Fibroblast of skin of abdomen (primary cell): ENCODE measurements at regions not wholly inside any gene's neighbourhood (a gene's known extent, or its start where the extent isn't known, plus 50 kb on each side); places are given as distances from the start of the nearest gene placed in this dataset.

ENCODE experiments used
- DNase-seq: peaks from one replicate; pipeline ENCODE4 v3.0.0-alpha.2; 2013

GRCh38 chr1:168455764-168456163, 88.0 kb downstream of the XCL2 start:
- peak; percentile 53 for DNase-seq

- peak; percentile 93 for DNase-seq
Observed at GRCh38 chr1:168454211-168454815, 89.5 kb downstream of the XCL2 start.

DNA sequence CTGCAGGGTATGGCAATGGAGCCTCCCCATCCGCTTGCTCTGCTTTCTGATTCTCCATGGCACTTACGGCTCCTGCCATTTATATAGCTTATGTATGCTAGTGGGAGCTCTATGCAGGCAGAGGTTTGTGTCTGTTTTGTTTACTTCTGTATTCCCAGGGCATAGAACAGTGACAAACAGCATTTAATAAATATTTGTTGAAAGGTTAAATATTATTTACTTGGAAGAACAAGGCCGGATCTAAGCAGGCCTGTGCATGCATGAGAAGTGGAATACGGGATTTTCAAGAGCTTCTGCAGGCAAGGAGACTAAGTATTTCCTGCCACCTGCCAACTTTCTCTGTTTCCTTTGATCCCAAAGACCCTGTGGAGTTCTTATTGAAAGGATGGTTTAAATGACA, 90.7 kb downstream of the XCL2 start:
- no peak for DNase-seq

GRCh38 chr1:168452329-168452728, 91.5 kb downstream of the XCL2 start:
- no peak for DNase-seq

- DNase-seq: no peak
Observed at GRCh38 chr1:168447871-168448270, 95.9 kb downstream of the XCL2 start.

- DNase-seq: no peak
Observed at GRCh38 chr1:168446081-168446480, 97.7 kb downstream of the XCL2 start.

DNA sequence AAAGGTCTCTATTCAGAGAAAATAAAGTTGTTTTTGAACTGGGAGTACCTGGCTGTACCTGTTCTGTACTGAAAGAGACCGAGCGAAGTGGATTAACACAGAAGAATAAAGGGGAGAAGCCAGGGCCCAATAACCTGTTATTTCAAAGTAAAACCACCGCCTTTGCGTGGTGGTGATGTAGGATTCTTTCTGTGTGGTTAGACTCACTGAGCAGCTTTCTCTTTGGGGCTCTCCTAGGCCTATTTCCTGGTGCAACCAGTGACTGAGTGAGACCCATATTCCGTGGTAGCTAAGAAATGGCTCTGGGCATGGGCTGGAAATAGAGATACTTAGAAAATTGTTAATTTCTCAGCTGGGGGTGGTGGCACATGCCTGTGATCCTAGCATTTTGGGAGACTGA, 99.9 kb downstream of the XCL2 start:
- DNase-seq: no peak

- DNase-seq: no peak
Observed at GRCh38 chr1:168443356-168443755, 100.4 kb downstream of the XCL2 start.

GRCh38 chr1:168442931-168443330, 100.9 kb downstream of the XCL2 start:
- no peak for DNase-seq

- DNase-seq: no peak
Observed at GRCh38 chr1:168441745-168442144, 102.1 kb downstream of the XCL2 start.

- peak; percentile 89 for DNase-seq
Observed at GRCh38 chr1:168439456-168440375, 104.1 kb downstream of the XCL2 start.

GRCh38 chr1:168438626-168439025, 105.2 kb downstream of the XCL2 start:
- no peak for DNase-seq

- DNase-seq: no peak
Observed at GRCh38 chr1:168437821-168438220, 106.0 kb downstream of the XCL2 start.

DNA sequence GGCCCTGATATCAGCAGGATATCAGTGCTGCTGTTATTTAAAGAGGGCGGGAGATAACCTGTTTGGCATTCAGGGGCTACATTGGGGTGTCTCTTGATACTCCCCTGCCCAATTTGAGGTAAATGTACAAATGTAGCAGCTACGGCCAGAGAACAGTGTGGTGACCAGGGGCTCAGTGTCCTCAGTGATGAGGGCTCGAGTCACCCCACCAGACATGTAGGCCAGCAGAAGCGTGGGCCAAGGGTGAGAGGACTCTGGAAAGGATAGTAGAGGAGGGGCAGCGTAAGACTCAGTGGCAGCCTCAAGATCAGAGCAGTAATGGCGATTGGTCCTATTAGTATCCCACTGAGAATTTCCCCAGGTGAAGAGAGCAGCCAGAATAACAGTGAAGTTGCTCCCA, 108.4 kb downstream of the XCL2 start:
- DNase-seq: no peak

- DNase-seq: no peak
Observed at GRCh38 chr1:168433238-168433637, 110.6 kb downstream of the XCL2 start.

GRCh38 chr1:168431882-168432281, 111.9 kb downstream of the XCL2 start:
- DNase-seq: no peak

DNA sequence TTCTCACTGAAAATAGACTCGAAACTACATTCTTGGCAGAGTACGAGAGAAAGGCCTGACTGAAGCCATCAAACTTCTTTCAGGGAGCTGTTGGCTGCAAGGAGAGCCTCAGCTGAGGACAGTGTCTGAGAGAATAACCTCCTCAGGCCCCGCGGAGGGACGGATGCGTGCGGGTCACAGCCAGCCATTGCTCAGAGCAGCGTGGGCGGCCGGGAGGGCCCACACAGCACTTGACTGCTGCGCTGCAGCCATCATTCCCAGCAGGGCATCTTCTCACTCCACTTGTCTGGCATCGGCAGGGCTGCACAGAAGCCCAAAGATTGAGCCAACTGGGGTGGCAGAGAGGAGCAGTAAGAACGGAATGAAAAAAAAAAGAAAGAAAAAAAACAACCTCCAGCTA, 113.5 kb downstream of the XCL2 start:
- no peak for DNase-seq

DNA sequence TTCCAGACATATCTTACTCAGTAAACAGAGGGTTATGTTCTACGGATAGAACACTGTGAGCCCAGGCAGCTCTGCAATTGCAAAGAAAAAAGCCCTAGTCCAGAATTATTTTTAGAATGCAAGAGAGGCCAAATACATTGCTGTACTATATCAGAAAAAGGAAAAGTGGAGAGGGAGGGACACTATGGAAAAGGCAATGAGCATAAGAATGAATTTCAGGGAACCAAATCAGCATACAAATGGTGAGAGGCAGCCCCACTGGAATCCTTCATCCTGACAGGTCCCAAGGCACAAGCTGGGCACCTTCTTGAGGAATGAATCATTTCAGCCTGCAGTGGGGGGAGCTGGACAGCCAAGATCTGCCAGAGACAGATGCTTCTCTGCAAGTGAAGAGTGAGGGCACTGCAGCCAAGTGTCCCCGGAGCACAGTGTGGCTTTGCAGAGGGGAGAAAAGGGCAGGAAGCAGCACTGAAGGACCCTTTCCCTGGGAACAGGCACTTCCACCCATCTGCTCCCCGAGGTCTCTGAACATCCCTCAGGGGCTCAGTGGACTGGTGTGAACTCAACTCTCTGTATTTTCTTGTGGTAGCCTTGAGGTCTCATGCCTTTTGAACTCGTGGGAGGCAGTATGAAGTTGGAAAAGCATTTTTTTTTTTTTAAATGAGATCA, 115.6 kb downstream of the XCL2 start:
- peak; percentile 57 for DNase-seq

GRCh38 chr1:168427051-168427450, 116.7 kb downstream of the XCL2 start:
- DNase-seq: no peak

- DNase-seq: no peak
Observed at GRCh38 chr1:168424281-168424680, 119.5 kb downstream of the XCL2 start.

GRCh38 chr1:168422203-168422847, 121.5 kb downstream of the XCL2 start:
- no peak for DNase-seq

DNA sequence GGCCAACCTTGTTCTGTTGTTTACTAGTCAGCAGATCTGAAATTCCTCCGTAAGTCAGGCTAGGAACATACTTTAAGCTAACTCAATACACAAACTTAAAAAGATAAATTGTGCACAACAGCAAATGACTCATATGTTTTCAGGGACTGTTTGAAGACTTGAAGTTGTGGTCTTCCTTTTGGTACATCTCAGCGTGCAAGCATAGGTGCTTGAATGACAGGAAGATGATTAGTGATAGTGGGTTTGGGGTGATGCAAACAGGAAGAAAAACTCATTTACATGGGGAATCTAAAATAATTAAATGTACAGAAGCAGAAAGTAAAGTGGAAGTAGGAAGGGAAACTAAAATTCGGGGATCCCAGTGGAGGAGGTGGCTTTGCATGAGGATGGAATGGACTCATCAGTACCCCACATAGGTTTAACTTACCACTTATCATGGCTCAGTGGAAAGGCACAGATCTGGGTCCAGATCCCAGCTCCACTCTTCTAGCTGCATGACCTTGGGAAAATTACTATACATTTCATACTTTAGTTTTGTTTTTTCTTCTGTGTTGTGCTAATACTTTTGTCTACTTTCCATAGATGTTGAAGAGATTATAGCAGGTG, 122.3 kb downstream of the XCL2 start:
- DNase-seq: no peak

DNA sequence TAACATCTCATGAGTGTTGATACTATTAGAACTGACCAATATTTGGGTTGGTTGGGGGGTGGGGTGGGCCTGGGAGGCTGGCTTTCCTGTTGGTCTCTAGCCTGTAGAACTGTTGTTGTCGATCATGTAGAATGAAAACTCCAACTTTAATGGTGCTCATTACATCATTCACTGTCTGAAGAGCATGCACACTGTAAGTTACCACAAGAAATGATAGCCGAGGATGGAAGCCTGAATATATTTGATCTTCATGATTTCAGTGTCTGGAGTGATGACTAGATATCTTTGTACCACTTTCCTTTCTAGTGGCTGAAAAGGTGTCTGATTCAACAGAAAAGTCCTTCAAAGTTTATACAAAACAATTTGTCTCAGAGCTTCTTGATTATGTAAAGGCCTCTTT, 123.6 kb downstream of the XCL2 start:
- no peak for DNase-seq
